ENCODE measurements at regions not wholly inside any gene's neighbourhood (a gene's known extent, or its start where the extent isn't known, plus 50 kb on each side); places are given as distances from the start of the nearest gene placed in this dataset.

- TF ChIP-seq POLR2A (IDR thresholded peaks at IDR 0.05; ENCODE audit: low read depth) (no peak), CTCF (IDR thresholded peaks at IDR 0.05) (no peak), EP300 (IDR thresholded peaks at IDR 0.05) (no peak), POLR2AphosphoS5 (IDR thresholded peaks at IDR 0.05) (no peak)
- intact Hi-C loops (cut with DNase I) = no loop called here
- no peak for DNase-seq (ENCODE audit: extremely low spot score)
Measured at GRCh38 chr17:51407576-51407975, 147.2 kb downstream of the UTP18 start.

GRCh38 chr17:51419476-51419875, 159.1 kb downstream of the UTP18 start:
- DNase-seq (ENCODE audit: extremely low spot score) = no peak
- intact Hi-C loops (cut with DNase I) = no loop called here
- H3K27me3 ChIP-seq = peaks cover 0 to 9% (median 0%) of the 10 kb centered on the region in 4 donors
- H3K36me3 ChIP-seq = no peaks in the 10 kb centered on the region
- H3K27ac ChIP-seq (replicated peaks in 1 of 4) = no peak overlapping the region
- TF ChIP-seq EP300 (IDR thresholded peaks at IDR 0.05) (no peak), POLR2A (IDR thresholded peaks at IDR 0.05; ENCODE audit: low read depth) (no peak), CTCF (IDR thresholded peaks at IDR 0.05) (no peak), POLR2AphosphoS5 (IDR thresholded peaks at IDR 0.05) (no peak)
- no peaks in the 10 kb centered on the region for H3K4me1 ChIP-seq
- H3K9me3 ChIP-seq = no peaks in the 10 kb centered on the region
- WGBS = 69% methylated on average over 2 of the region's 2 CpGs
- H3K4me3 ChIP-seq = no peak overlapping the region

More at GRCh38 chr17:51407576-51407975, 147.2 kb downstream of the UTP18 start:
- Histone ChIP-seq H3K9me3 (no peaks in the 10 kb centered on the region), H3K36me3 (no peaks in the 10 kb centered on the region), H3K4me1 (no peaks in the 10 kb centered on the region), H3K27me3 (no peaks in the 10 kb centered on the region), H3K27ac (replicated peaks in 1 of 4) (no peak overlapping the region), H3K4me3 (no peak overlapping the region)
- 86% methylated on average over 5 of the region's 5 CpGs for WGBS

GRCh38 chr17:51421525-51421924, 161.2 kb downstream of the UTP18 start:
- 65% methylated on average over 3 of the region's 3 CpGs for WGBS
- Histone ChIP-seq H3K4me1 (no peaks in the 10 kb centered on the region), H3K36me3 (no peaks in the 10 kb centered on the region), H3K4me3 (no peak overlapping the region), H3K9me3 (no peaks in the 10 kb centered on the region), H3K27ac (replicated peaks in 1 of 4) (no peak overlapping the region), H3K27me3 (peaks cover 0 to 9% (median 0%) of the 10 kb centered on the region in 4 donors)
- DNase-seq (ENCODE audit: extremely low spot score) = no peak
- TF ChIP-seq POLR2AphosphoS5 (IDR thresholded peaks at IDR 0.05) (no peak), CTCF (IDR thresholded peaks at IDR 0.05) (no peak), POLR2A (IDR thresholded peaks at IDR 0.05; ENCODE audit: low read depth) (no peak)
- intact Hi-C loops (cut with DNase I) = no loop called here

- 73% methylated on average over 3 of the region's 3 CpGs for WGBS
- intact Hi-C loops (cut with DNase I) = no loop called here
- TF ChIP-seq EP300 (IDR thresholded peaks at IDR 0.05) (no peak), CTCF (IDR thresholded peaks at IDR 0.05) (no peak), POLR2A (IDR thresholded peaks at IDR 0.05; ENCODE audit: low read depth) (no peak), POLR2AphosphoS5 (IDR thresholded peaks at IDR 0.05) (no peak)
- Histone ChIP-seq H3K4me3 (no peak overlapping the region), H3K36me3 (no peaks in the 10 kb centered on the region), H3K27me3 (peaks cover 0 to 9% (median 0%) of the 10 kb centered on the region in 4 donors), H3K9me3 (no peaks in the 10 kb centered on the region), H3K4me1 (no peaks in the 10 kb centered on the region), H3K27ac (replicated peaks in 1 of 4) (no peak overlapping the region)
- no peak for DNase-seq (ENCODE audit: extremely low spot score)
Measured at GRCh38 chr17:51422634-51423033, 162.3 kb downstream of the UTP18 start.

- H3K4me1 ChIP-seq = no peaks in the 10 kb centered on the region
- no peak for TF ChIP-seq CTCF (IDR thresholded peaks at IDR 0.05)
- TF ChIP-seq POLR2A (IDR thresholded peaks at IDR 0.05; ENCODE audit: low read depth) = no peak
- TF ChIP-seq EP300 (IDR thresholded peaks at IDR 0.05) = no peak
- no peak for TF ChIP-seq POLR2AphosphoS5 (IDR thresholded peaks at IDR 0.05)
- H3K4me3 ChIP-seq = no peak overlapping the region
- 86% methylated on average over 3 of the region's 3 CpGs for WGBS
- no peaks in the 10 kb centered on the region for H3K36me3 ChIP-seq
- no peak for DNase-seq (ENCODE audit: extremely low spot score)
- intact Hi-C loops (cut with DNase I) = no loop called here
- no peak overlapping the region for H3K27ac ChIP-seq (replicated peaks in 1 of 4)
- H3K9me3 ChIP-seq = no peaks in the 10 kb centered on the region
- peaks cover 0 to 9% (median 0%) of the 10 kb centered on the region in 4 donors for H3K27me3 ChIP-seq
Measured at GRCh38 chr17:51423421-51424160, 163.2 kb downstream of the UTP18 start.

Measured in esophagus muscularis mucosa (tissue), 4 donors.